MCF 10A (cell line): ENCODE measurements at regions not wholly inside any gene's neighbourhood (a gene's known extent, or its start where the extent isn't known, plus 50 kb on each side); places are given as distances from the start of the nearest gene placed in this dataset.

Experiments
- BruUV-seq: library from RNA; stranded (reverse); fragments of 400-500 nt; replicated peaks from 2 replicates; lab custom pipeline; 2021; lab: Mats Ljungman, UMichigan
- CTCF ChIA-PET: fragments of 300-600 bp; sonication (Branson Sonifier 250); formaldehyde crosslinking; extraction: SDS; loops from one replicate; lab custom pipeline; 2021; ENCODE audit warnings: antibody characterized with exemption, inconsistent platforms; lab: Yijun Ruan, JAX
- POLR2A ChIA-PET: fragments of 300-600, 350-650 bp; sonication (Branson Sonifier 250); formaldehyde crosslinking; extraction: SDS; loops from one replicate; lab custom pipeline; 2020; ENCODE audit warnings: antibody characterized with exemption, inconsistent platforms; lab: Yijun Ruan, JAX
- DNase-seq: peaks from one replicate; pipeline ENCODE4 v3.0.0-alpha.2; 2018; ENCODE audit not compliant: unreplicated experiment
- H3K27ac Mint-ChIP-seq: one replicate; pipeline ENCODE4 v1.8.0; 2022; ENCODE audit warnings: mild to moderate bottlenecking, low read depth, mixed read lengths; ENCODE audit not compliant: unreplicated experiment
- H3K27me3 Mint-ChIP-seq: one replicate; pipeline ENCODE4 v1.8.0; 2022; ENCODE audit warnings: mixed read lengths; ENCODE audit not compliant: insufficient read depth, unreplicated experiment
- H3K36me3 Mint-ChIP-seq: one replicate; pipeline ENCODE4 v1.8.0; 2022; ENCODE audit warnings: mild to moderate bottlenecking, moderate library complexity, mixed read lengths; ENCODE audit not compliant: insufficient read depth, unreplicated experiment
- H3K4me1 Mint-ChIP-seq: one replicate; pipeline ENCODE4 v1.8.0; 2022; ENCODE audit warnings: mixed read lengths; ENCODE audit not compliant: insufficient read depth, unreplicated experiment
- H3K4me3 Mint-ChIP-seq: one replicate; pipeline ENCODE4 v1.8.0; 2022; ENCODE audit warnings: mild to moderate bottlenecking, moderate library complexity, mixed read lengths; ENCODE audit not compliant: unreplicated experiment
- H3K9me3 Mint-ChIP-seq: one replicate; pipeline ENCODE4 v1.8.0; 2022; ENCODE audit warnings: mixed read lengths; ENCODE audit not compliant: unreplicated experiment
- intact Hi-C: fragments of 100-400 bp; cut with micrococcal nuclease; formaldehyde crosslinking; loops from 2 replicates; pipeline ENCODE4 v1.14.1; 2022
- TF ChIP-seq, protein P1 (sequence below): fragments of 200-600 bp; IDR thresholded peaks from one replicate; pipeline ENCODE4 v1.8.0; 2022; ENCODE audit warnings: antibody characterized with exemption, mild to moderate bottlenecking; ENCODE audit not compliant: unreplicated experiment

DNA sequence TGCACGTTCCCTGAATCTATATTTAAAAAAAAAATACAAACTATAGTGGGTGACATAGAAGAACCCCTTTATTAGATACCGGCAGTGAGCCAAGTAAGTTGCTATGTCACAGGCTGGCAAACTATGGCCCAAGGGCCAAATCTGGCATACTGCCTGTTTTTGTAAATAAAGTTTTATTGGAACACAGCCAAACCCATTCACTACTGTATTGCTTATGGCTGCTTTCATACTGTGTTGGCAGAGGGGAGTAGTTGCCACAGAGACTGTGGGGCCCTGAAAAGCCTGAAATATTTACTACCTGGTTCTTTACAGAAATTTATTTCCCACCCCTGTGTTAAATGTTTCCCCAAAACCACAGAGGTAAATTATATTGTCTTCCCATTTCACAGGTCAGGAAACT is 71.2 kb upstream of the EGFL6 start:
- intact Hi-C loops, result no loop called here
- Mint-ChIP-seq H3K4me3 (no peak overlapping the region), H3K27ac (no peak overlapping the region), H3K36me3 (no peaks in the 10 kb centered on the region), H3K9me3 (no peaks in the 10 kb centered on the region), H3K27me3 (peaks cover 79% of the 10 kb centered on the region), H3K4me1 (peaks cover 4% of the 10 kb centered on the region)
- TF ChIP-seq, protein P1, sequence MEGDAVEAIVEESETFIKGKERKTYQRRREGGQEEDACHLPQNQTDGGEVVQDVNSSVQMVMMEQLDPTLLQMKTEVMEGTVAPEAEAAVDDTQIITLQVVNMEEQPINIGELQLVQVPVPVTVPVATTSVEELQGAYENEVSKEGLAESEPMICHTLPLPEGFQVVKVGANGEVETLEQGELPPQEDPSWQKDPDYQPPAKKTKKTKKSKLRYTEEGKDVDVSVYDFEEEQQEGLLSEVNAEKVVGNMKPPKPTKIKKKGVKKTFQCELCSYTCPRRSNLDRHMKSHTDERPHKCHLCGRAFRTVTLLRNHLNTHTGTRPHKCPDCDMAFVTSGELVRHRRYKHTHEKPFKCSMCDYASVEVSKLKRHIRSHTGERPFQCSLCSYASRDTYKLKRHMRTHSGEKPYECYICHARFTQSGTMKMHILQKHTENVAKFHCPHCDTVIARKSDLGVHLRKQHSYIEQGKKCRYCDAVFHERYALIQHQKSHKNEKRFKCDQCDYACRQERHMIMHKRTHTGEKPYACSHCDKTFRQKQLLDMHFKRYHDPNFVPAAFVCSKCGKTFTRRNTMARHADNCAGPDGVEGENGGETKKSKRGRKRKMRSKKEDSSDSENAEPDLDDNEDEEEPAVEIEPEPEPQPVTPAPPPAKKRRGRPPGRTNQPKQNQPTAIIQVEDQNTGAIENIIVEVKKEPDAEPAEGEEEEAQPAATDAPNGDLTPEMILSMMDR, result no peak
- DNase-seq, result no peak
- no TSS peak for BruUV-seq
- CTCF ChIA-PET, result interaction anchor here (1.2 to 3.7 kb wide), 3 partner anchors 9 to 552 kb away, joined by 3 to 23 read pairs (median 5); no protein-coding TSS in a partner anchor
- POLR2A ChIA-PET, result no interaction called here

DNA sequence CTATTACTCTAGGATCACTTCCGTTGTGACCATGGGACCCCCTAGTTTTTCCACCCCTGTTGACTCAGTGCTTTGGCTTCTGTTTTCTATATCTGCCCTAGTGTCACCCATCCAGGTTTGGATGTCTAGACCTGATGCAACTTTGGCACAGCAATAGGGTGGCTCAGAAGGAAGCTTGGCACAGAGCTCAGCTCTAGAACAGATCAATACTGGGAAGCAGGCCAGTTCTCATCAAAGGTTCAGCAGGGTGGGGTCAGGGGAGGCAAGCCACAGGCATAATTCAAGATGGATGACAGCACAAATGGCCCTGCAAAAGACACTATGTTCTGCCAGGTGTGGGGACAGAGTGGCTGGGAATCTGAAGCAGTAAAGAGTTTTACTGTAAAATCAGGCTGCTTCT is 74.2 kb upstream of the EGFL6 start:
- Mint-ChIP-seq H3K9me3 (no peaks in the 10 kb centered on the region), H3K27ac (peak overlapping the region; percentile 25), H3K4me3 (no peak overlapping the region), H3K36me3 (no peaks in the 10 kb centered on the region), H3K4me1 (peaks cover 4% of the 10 kb centered on the region), H3K27me3 (peaks cover 55% of the 10 kb centered on the region)
- intact Hi-C loops, result no loop called here
- POLR2A ChIA-PET, result no interaction called here
- BruUV-seq, result no TSS peak
- CTCF ChIA-PET, result interaction anchor here (0.8 to 3.7 kb wide), 2 partner anchors 61 to 549 kb away, joined by 3 to 23 read pairs; no protein-coding TSS in a partner anchor
- TF ChIP-seq, protein P1, result no peak
- DNase-seq, result no peak

DNA sequence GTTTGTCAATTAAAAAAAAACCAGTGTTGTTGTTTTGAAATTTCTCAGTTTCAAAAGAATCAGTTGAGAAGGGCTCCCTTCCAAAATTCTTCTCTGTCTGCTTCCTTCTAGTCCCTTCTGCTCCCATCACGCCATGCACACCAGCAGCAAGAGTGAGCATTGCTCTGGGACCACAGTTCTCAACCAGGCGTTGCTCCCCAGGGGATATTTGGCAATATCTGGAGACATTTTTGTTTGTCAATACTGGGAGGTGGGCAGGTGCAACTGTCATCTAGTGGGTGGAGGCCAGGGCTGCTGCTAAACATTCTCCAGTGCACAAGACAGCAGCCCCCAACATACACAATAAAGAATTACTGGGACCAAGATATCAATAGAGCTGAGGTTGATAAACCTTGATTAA is 74.8 kb upstream of the EGFL6 start:
- H3K27me3 Mint-ChIP-seq, result peaks cover 49% of the 10 kb centered on the region

DNA sequence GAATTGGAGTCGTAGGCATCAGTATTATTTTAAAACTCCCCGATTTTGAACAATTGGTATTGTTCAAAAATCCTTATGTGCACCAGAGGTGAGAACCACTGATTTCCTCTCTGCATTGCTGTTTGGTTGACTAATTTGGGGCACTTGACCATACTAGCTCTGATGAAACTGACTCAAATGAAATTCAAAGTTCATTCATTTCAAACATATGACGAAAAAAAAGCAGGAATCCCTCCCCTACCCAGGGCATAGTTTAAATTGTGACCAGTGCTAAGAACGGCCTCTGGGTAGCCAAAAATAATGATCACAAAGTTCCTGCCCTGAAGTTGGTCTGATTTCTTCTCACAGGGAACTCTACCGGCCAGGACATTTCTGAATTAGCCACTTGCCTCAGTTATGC is 75.7 kb upstream of the EGFL6 start:
- ChIA-PET CTCF (interaction anchor here (0.6 kb wide), 1 partner anchor 239 kb away, joined by 3 read pairs; no protein-coding TSS in a partner anchor), POLR2A (no interaction called here)
- intact Hi-C loops, result no loop called here
- BruUV-seq, result no TSS peak
- Mint-ChIP-seq H3K27ac (no peak overlapping the region), H3K4me1 (peaks cover 16% of the 10 kb centered on the region), H3K36me3 (no peaks in the 10 kb centered on the region), H3K9me3 (no peaks in the 10 kb centered on the region), H3K27me3 (peaks cover 40% of the 10 kb centered on the region), H3K4me3 (no peak overlapping the region)
- DNase-seq, result no peak
- TF ChIP-seq, protein P1, result no peak

More for the DNA sequence above, 74.8 kb upstream of the EGFL6 start:
- Mint-ChIP-seq H3K4me1 (peaks cover 7% of the 10 kb centered on the region), H3K36me3 (no peaks in the 10 kb centered on the region), H3K4me3 (no peak overlapping the region), H3K9me3 (no peaks in the 10 kb centered on the region), H3K27ac (no peak overlapping the region)
- intact Hi-C loops, result no loop called here
- TF ChIP-seq, protein P1, result no peak
- no peak for DNase-seq
- no TSS peak for BruUV-seq
- ChIA-PET CTCF (interaction anchor here (0.8 to 3.7 kb wide), 2 partner anchors 62 to 548 kb away, joined by 3 to 23 read pairs; no protein-coding TSS in a partner anchor), POLR2A (no interaction called here)
